ENCODE measurements at regions not wholly inside any gene's neighbourhood (a gene's known extent, or its start where the extent isn't known, plus 50 kb on each side); places are given as distances from the start of the nearest gene placed in this dataset.

GRCh38 chr3:76044601-76045600 is 259.6 kb upstream of the ZNF717 start:
- DNase-seq (no peak), ATAC-seq (no peak)
- H3K36me3 ChIP-seq: no peaks in the 10 kb centered on the region
- no peak overlapping the region for H3K27ac ChIP-seq
- peaks cover 3% of the 10 kb centered on the region for H3K4me1 ChIP-seq
- H3K9me3 ChIP-seq: no peaks in the 10 kb centered on the region
- no peak overlapping the region for H3K4me3 ChIP-seq
- intact Hi-C loops (cut with DNase I): no loop called here
- H3K27me3 ChIP-seq: no peaks in the 10 kb centered on the region
- TF ChIP-seq CTCF (IDR thresholded peaks at IDR 0.05): peak; percentile 45

- intact Hi-C loops (cut with DNase I): no loop called here
- no peak for TF ChIP-seq CTCF (IDR thresholded peaks at IDR 0.05)
- no peak overlapping the region for H3K4me3 ChIP-seq
- no peaks in the 10 kb centered on the region for H3K9me3 ChIP-seq
- DNase-seq (no peak), ATAC-seq (no peak)
- no peaks in the 10 kb centered on the region for H3K36me3 ChIP-seq
- no peaks in the 10 kb centered on the region for H3K27me3 ChIP-seq
- no peak overlapping the region for H3K27ac ChIP-seq
- H3K4me1 ChIP-seq: no peaks in the 10 kb centered on the region
These were observed 262.0 kb upstream of the ZNF717 start for GRCh38 chr3:76047368-76047767.

GRCh38 chr3:76049776-76050175 is 264.4 kb upstream of the ZNF717 start:
- Histone ChIP-seq H3K27me3 (no peaks in the 10 kb centered on the region), H3K4me3 (no peak overlapping the region), H3K27ac (no peak overlapping the region), H3K4me1 (no peaks in the 10 kb centered on the region), H3K9me3 (no peaks in the 10 kb centered on the region), H3K36me3 (no peaks in the 10 kb centered on the region)
- TF ChIP-seq CTCF (IDR thresholded peaks at IDR 0.05): no peak
- ATAC-seq (no peak), DNase-seq (no peak)
- intact Hi-C loops (cut with DNase I): no loop called here

GRCh38 chr3:76051145-76051544 is 265.8 kb upstream of the ZNF717 start:
- intact Hi-C loops (cut with DNase I): no loop called here
- no peak for DNase-seq
- Histone ChIP-seq H3K9me3 (no peaks in the 10 kb centered on the region), H3K4me3 (no peak overlapping the region), H3K4me1 (no peaks in the 10 kb centered on the region), H3K27me3 (no peaks in the 10 kb centered on the region), H3K36me3 (no peaks in the 10 kb centered on the region), H3K27ac (no peak overlapping the region)
- ATAC-seq: no peak
- no peak for TF ChIP-seq CTCF (IDR thresholded peaks at IDR 0.05)

GRCh38 chr3:76054404-76054803 is 269.1 kb upstream of the ZNF717 start:
- no peak for TF ChIP-seq CTCF (IDR thresholded peaks at IDR 0.05)
- H3K4me3 ChIP-seq: no peak overlapping the region
- intact Hi-C loops (cut with DNase I): no loop called here
- no peaks in the 10 kb centered on the region for H3K4me1 ChIP-seq
- no peak overlapping the region for H3K27ac ChIP-seq
- no peak for DNase-seq
- ATAC-seq: no peak
- H3K36me3 ChIP-seq: no peaks in the 10 kb centered on the region
- no peaks in the 10 kb centered on the region for H3K27me3 ChIP-seq
- no peaks in the 10 kb centered on the region for H3K9me3 ChIP-seq
